NCI-H2171 treated with DMSO at 0.1 percent for 48 hours (cell line): ENCODE measurements at regions not wholly inside any gene's neighbourhood (a gene's known extent, or its start where the extent isn't known, plus 50 kb on each side); places are given as distances from the start of the nearest gene placed in this dataset.

ENCODE experiments used
- DNase-seq: peaks from one replicate; lab custom pipeline; 2025; lab: John Stamatoyannopoulos, UW

- DNase-seq, result no peak
These were observed 141.5 kb upstream of the ARID2 start for GRCh38 chr12:45587877-45588533.

- DNase-seq, result no peak
These were observed 138.9 kb upstream of the ARID2 start for GRCh38 chr12:45590646-45591045.

GRCh38 chr12:45591635-45592034 is 137.9 kb upstream of the ARID2 start:
- no peak for DNase-seq

- no peak for DNase-seq
These were observed 133.1 kb upstream of the ARID2 start for GRCh38 chr12:45596366-45596765.

GRCh38 chr12:45598336-45598735 is 131.2 kb upstream of the ARID2 start:
- no peak for DNase-seq

GRCh38 chr12:45598761-45599160 is 130.7 kb upstream of the ARID2 start:
- DNase-seq, result no peak

GRCh38 chr12:45599196-45599595 is 130.3 kb upstream of the ARID2 start:
- DNase-seq, result no peak

- DNase-seq, result no peak
These were observed 128.1 kb upstream of the ARID2 start for GRCh38 chr12:45601390-45601789.

- DNase-seq, result no peak
These were observed 127.6 kb upstream of the ARID2 start for GRCh38 chr12:45601888-45602287.

GRCh38 chr12:45605624-45606023 is 123.9 kb upstream of the ARID2 start:
- DNase-seq, result no peak

- DNase-seq, result no peak
These were observed 118.4 kb upstream of the ARID2 start for GRCh38 chr12:45611061-45611460.

- DNase-seq, result no peak
These were observed 118.0 kb upstream of the ARID2 start for GRCh38 chr12:45611495-45611894.

GRCh38 chr12:45612044-45612794 is 117.3 kb upstream of the ARID2 start:
- DNase-seq, result no peak

GRCh38 chr12:45613296-45613695 is 116.2 kb upstream of the ARID2 start:
- no peak for DNase-seq

- no peak for DNase-seq
These were observed 115.7 kb upstream of the ARID2 start for GRCh38 chr12:45613855-45614254.

- DNase-seq, result no peak
These were observed 114.2 kb upstream of the ARID2 start for GRCh38 chr12:45615268-45615667.

GRCh38 chr12:45619736-45620135 is 109.8 kb upstream of the ARID2 start:
- no peak for DNase-seq

GRCh38 chr12:45621703-45622102 is 107.8 kb upstream of the ARID2 start:
- DNase-seq, result no peak

GRCh38 chr12:45622210-45622937 is 107.1 kb upstream of the ARID2 start:
- DNase-seq, result no peak

GRCh38 chr12:45623221-45623620 is 106.3 kb upstream of the ARID2 start:
- no peak for DNase-seq

GRCh38 chr12:45623940-45624339 is 105.6 kb upstream of the ARID2 start:
- DNase-seq, result no peak

GRCh38 chr12:45626965-45627364 is 102.5 kb upstream of the ARID2 start:
- DNase-seq, result no peak

- no peak for DNase-seq
These were observed 102.0 kb upstream of the ARID2 start for GRCh38 chr12:45627407-45628069.
